ENCODE measurements at regions not wholly inside any gene's neighbourhood (a gene's known extent, or its start where the extent isn't known, plus 50 kb on each side); places are given as distances from the start of the nearest gene placed in this dataset.

DNA sequence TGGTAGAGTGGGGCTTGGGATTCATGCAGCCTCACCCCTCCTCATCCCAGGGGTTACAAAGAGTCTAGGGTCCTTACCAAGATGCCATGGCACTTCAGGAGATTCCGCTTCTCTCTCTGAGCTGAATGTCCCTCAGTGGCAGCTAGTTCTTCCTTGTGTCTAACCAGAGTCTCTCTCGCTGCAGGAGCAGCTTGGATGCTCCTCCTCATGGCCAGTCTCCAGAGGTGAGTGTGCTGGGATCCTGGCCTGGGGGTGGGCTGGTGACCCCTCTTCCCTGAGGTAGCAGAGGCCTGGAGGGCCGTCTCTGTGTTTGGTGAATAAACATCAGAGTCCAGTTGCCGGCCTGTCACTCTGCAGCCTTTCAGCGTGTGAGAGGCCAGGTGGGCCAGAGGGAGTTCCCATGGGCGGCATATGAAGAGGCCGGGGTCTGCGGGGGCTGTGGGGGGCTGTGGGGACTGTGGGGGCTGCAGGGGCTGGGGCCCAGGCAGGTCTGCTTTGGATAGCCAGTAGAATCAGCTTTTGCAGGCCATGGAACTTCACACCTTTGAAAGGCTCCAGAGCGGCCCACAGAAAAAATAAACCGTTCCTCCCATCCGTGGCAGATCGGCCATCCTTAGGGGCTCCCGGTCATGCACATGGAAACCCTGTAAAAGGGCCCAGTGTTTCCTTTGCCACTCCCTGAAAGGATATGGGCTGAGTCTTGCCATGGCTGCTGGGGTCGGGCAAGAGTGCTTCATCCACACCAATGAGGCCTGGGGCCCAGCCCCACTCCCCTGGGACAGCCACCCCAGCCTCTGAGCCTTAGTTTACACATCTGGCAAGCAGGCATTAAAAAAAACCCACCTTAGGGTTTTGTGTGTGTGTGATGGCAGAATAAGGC lies 256.4 kb downstream of the FOXD2 start:
- no peak for TF ChIP-seq CEBPB (IDR thresholded peaks at IDR 0.05; ENCODE audit: low read depth, low read length)
- no peak for TF ChIP-seq CREB1 (IDR thresholded peaks at IDR 0.05)
- no peak for TF ChIP-seq GTF2F1 (IDR thresholded peaks at IDR 0.05; ENCODE audit: borderline replicate concordance, low read depth, low read length)
- TF ChIP-seq, protein P1, sequence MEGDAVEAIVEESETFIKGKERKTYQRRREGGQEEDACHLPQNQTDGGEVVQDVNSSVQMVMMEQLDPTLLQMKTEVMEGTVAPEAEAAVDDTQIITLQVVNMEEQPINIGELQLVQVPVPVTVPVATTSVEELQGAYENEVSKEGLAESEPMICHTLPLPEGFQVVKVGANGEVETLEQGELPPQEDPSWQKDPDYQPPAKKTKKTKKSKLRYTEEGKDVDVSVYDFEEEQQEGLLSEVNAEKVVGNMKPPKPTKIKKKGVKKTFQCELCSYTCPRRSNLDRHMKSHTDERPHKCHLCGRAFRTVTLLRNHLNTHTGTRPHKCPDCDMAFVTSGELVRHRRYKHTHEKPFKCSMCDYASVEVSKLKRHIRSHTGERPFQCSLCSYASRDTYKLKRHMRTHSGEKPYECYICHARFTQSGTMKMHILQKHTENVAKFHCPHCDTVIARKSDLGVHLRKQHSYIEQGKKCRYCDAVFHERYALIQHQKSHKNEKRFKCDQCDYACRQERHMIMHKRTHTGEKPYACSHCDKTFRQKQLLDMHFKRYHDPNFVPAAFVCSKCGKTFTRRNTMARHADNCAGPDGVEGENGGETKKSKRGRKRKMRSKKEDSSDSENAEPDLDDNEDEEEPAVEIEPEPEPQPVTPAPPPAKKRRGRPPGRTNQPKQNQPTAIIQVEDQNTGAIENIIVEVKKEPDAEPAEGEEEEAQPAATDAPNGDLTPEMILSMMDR (IDR thresholded peaks at IDR 0.05; ENCODE audit: control extremely low read depth in 1 of 3, insufficient read depth in 1 of 3, low read depth in 1 of 3, low read length in 3 of 3): no peak
- no peak for TF ChIP-seq HDAC6 (IDR thresholded peaks at IDR 0.05; ENCODE audit: low read depth, low read length)

Measured in H1 (cell line).